ENCODE measurements at regions not wholly inside any gene's neighbourhood (a gene's known extent, or its start where the extent isn't known, plus 50 kb on each side); places are given as distances from the start of the nearest gene placed in this dataset.
"Not testable (repeated sequence)": the region's sequence is repeated elsewhere in the genome, so short reads cannot be mapped to it uniquely, and the experiment has no call there.

GRCh38 chr18:67815280-67815679 is 298.8 kb upstream of the DSEL start:
- no peak for DNase-seq

GRCh38 chr18:67813380-67814028 is 297.0 kb upstream of the DSEL start:
- no peak for DNase-seq

GRCh38 chr18:67805261-67805660 is 288.7 kb upstream of the DSEL start:
- DNase-seq: no peak

GRCh38 chr18:67794521-67794920 is 278.0 kb upstream of the DSEL start:
- no peak for DNase-seq

- DNase-seq: no peak
Observed at GRCh38 chr18:67790527-67790926, 274.0 kb upstream of the DSEL start.

- no peak for DNase-seq
Observed at GRCh38 chr18:67789165-67789545, 272.6 kb upstream of the DSEL start.

- no peak for DNase-seq
Observed at GRCh38 chr18:67788310-67789164, 272.0 kb upstream of the DSEL start.

- DNase-seq: no peak
Observed at GRCh38 chr18:67783196-67783946, 266.9 kb upstream of the DSEL start.

- no peak for DNase-seq
Observed at GRCh38 chr18:67778016-67778415, 261.5 kb upstream of the DSEL start.

GRCh38 chr18:67776929-67777328 is 260.4 kb upstream of the DSEL start:
- no peak for DNase-seq

GRCh38 chr18:67771271-67771670 is 254.8 kb upstream of the DSEL start:
- DNase-seq: no peak

GRCh38 chr18:67770520-67770919 is 254.0 kb upstream of the DSEL start:
- no peak for DNase-seq

GRCh38 chr18:67766930-67767329 is 250.4 kb upstream of the DSEL start:
- no peak for DNase-seq

- DNase-seq: not testable (repeated sequence)
Observed at GRCh38 chr18:67752211-67752610, 235.7 kb upstream of the DSEL start.

- no peak for DNase-seq
Observed at GRCh38 chr18:67742954-67743353, 226.4 kb upstream of the DSEL start.

GRCh38 chr18:67742525-67742924 is 226.0 kb upstream of the DSEL start:
- DNase-seq: no peak

GRCh38 chr18:67735506-67735905 is 219.0 kb upstream of the DSEL start:
- no peak for DNase-seq

GRCh38 chr18:67733088-67733487 is 216.6 kb upstream of the DSEL start:
- DNase-seq: no peak

GRCh38 chr18:67731851-67732250 is 215.3 kb upstream of the DSEL start:
- no peak for DNase-seq

- no peak for DNase-seq
Observed at GRCh38 chr18:67730886-67731285, 214.4 kb upstream of the DSEL start.

GRCh38 chr18:67728364-67728763 is 211.8 kb upstream of the DSEL start:
- no peak for DNase-seq

- DNase-seq: no peak
Observed at GRCh38 chr18:67726882-67727281, 210.4 kb upstream of the DSEL start.

GRCh38 chr18:67717800-67718199 is 201.3 kb upstream of the DSEL start:
- DNase-seq: no peak

GRCh38 chr18:67715567-67715966 is 199.0 kb upstream of the DSEL start:
- DNase-seq: no peak
